ENCODE measurements at regions not wholly inside any gene's neighbourhood (a gene's known extent, or its start where the extent isn't known, plus 50 kb on each side); places are given as distances from the start of the nearest gene placed in this dataset.
A peak's percentile ranks its signal among the peaks of the same experiment; 100 is the strongest.

GRCh38 chrX:136975684-136976470 lies 57.9 kb downstream of the GPR101 start:
- Mint-ChIP-seq H3K36me3 (peaks cover 0 to 10% (median 2%) of the 10 kb centered on the region in 3 donors), H3K9me3 (peaks cover 0 to 14% (median 9%) of the 10 kb centered on the region in 5 donors), H3K4me3 (no peak overlapping the region), H3K4me1 (no peaks in the 10 kb centered on the region), H3K27ac (no peak overlapping the region), H3K27me3 (peaks cover 0 to 3% of the 10 kb centered on the region in 2 donors)
- no peak overlapping the region for H3K4me3 ChIP-seq (ENCODE audit: low read length)
- H3K9me3 ChIP-seq (ENCODE audit: low read length), result no peaks in the 10 kb centered on the region
- H3K4me1 ChIP-seq (ENCODE audit: insufficient read depth, low read length), result no peaks in the 10 kb centered on the region
- H3K27me3 ChIP-seq (ENCODE audit: insufficient read depth, low read length, poor library complexity, severe bottlenecking), result no peaks in the 10 kb centered on the region
- ChIA-PET POLR2A (no interaction called here), CTCF (no interaction called here)
- no peak overlapping the region for H3K27ac ChIP-seq (ENCODE audit: low read depth, low read length)
- no peak for DNase-seq
- H3K36me3 ChIP-seq (ENCODE audit: insufficient read depth, low read length), result no peaks in the 10 kb centered on the region

GRCh38 chrX:136967966-136968365 lies 65.8 kb downstream of the GPR101 start:
- Histone ChIP-seq H3K4me3 (ENCODE audit: low read length) (no peak overlapping the region), H3K4me1 (ENCODE audit: insufficient read depth, low read length) (no peaks in the 10 kb centered on the region), H3K27ac (ENCODE audit: low read depth, low read length) (no peak overlapping the region), H3K27me3 (ENCODE audit: insufficient read depth, low read length, poor library complexity, severe bottlenecking) (no peaks in the 10 kb centered on the region), H3K9me3 (ENCODE audit: low read length) (no peaks in the 10 kb centered on the region), H3K36me3 (ENCODE audit: insufficient read depth, low read length) (no peaks in the 10 kb centered on the region)
- H3K27me3 Mint-ChIP-seq, result peaks cover 0 to 3% of the 10 kb centered on the region in 2 donors
- H3K4me1 Mint-ChIP-seq, result peaks cover 0 to 11% (median 6%) of the 10 kb centered on the region in 3 donors
- H3K27ac Mint-ChIP-seq, result peak overlapping the region in 1 of 8 donors; percentile 51
- ChIA-PET POLR2A (no interaction called here), CTCF (no interaction called here)
- H3K9me3 Mint-ChIP-seq, result no peaks in the 10 kb centered on the region
- no peak overlapping the region for H3K4me3 Mint-ChIP-seq
- H3K36me3 Mint-ChIP-seq, result no peaks in the 10 kb centered on the region
- no peak for DNase-seq

- no peaks in the 10 kb centered on the region for H3K9me3 Mint-ChIP-seq
- peaks cover 0 to 11% (median 6%) of the 10 kb centered on the region in 3 donors for H3K4me1 Mint-ChIP-seq
- no peak overlapping the region for H3K4me3 Mint-ChIP-seq
- H3K9me3 ChIP-seq (ENCODE audit: low read length), result no peaks in the 10 kb centered on the region
- no peak for DNase-seq
- ChIA-PET POLR2A (no interaction called here), CTCF (no interaction called here)
- H3K27ac Mint-ChIP-seq, result no peak overlapping the region
- no peak overlapping the region for H3K27ac ChIP-seq (ENCODE audit: low read depth, low read length)
- no peak overlapping the region for H3K4me3 ChIP-seq (ENCODE audit: low read length)
- no peaks in the 10 kb centered on the region for H3K36me3 Mint-ChIP-seq
- peaks cover 0 to 5% of the 10 kb centered on the region in 2 donors for H3K27me3 Mint-ChIP-seq
- no peaks in the 10 kb centered on the region for H3K4me1 ChIP-seq (ENCODE audit: insufficient read depth, low read length)
- H3K27me3 ChIP-seq (ENCODE audit: insufficient read depth, low read length, poor library complexity, severe bottlenecking), result no peaks in the 10 kb centered on the region
- no peaks in the 10 kb centered on the region for H3K36me3 ChIP-seq (ENCODE audit: insufficient read depth, low read length)
Measured at GRCh38 chrX:136963973-136964372, 69.8 kb downstream of the GPR101 start.

GRCh38 chrX:136961594-136962135 lies 72.1 kb downstream of the GPR101 start:
- H3K27ac ChIP-seq (ENCODE audit: low read depth, low read length), result no peak overlapping the region
- no peaks in the 10 kb centered on the region for H3K36me3 Mint-ChIP-seq
- peaks cover 0 to 6% (median 6%) of the 10 kb centered on the region in 3 donors for H3K4me1 Mint-ChIP-seq
- H3K27ac Mint-ChIP-seq, result no peak overlapping the region
- POLR2A ChIA-PET, result no interaction called here
- no peak overlapping the region for H3K4me3 ChIP-seq (ENCODE audit: low read length)
- no peak for DNase-seq
- H3K9me3 ChIP-seq (ENCODE audit: low read length), result no peaks in the 10 kb centered on the region
- H3K4me3 Mint-ChIP-seq, result no peak overlapping the region
- no peaks in the 10 kb centered on the region for H3K9me3 Mint-ChIP-seq
- CTCF ChIA-PET, result no interaction called here
- H3K4me1 ChIP-seq (ENCODE audit: insufficient read depth, low read length), result no peaks in the 10 kb centered on the region
- peaks cover 0 to 5% of the 10 kb centered on the region in 2 donors for H3K27me3 Mint-ChIP-seq
- no peaks in the 10 kb centered on the region for H3K36me3 ChIP-seq (ENCODE audit: insufficient read depth, low read length)
- no peaks in the 10 kb centered on the region for H3K27me3 ChIP-seq (ENCODE audit: insufficient read depth, low read length, poor library complexity, severe bottlenecking)

GRCh38 chrX:136954930-136955329 lies 74.4 kb upstream of the RBMX start:
- H3K36me3 Mint-ChIP-seq, result no peaks in the 10 kb centered on the region
- POLR2A ChIA-PET, result no interaction called here
- no peak overlapping the region for H3K27ac ChIP-seq (ENCODE audit: low read depth, low read length)
- no peaks in the 10 kb centered on the region for H3K9me3 Mint-ChIP-seq
- no peak for DNase-seq
- no peaks in the 10 kb centered on the region for H3K36me3 ChIP-seq (ENCODE audit: insufficient read depth, low read length)
- peaks cover 0 to 4% of the 10 kb centered on the region in 2 donors for H3K27me3 Mint-ChIP-seq
- H3K4me1 ChIP-seq (ENCODE audit: insufficient read depth, low read length), result no peaks in the 10 kb centered on the region
- no peaks in the 10 kb centered on the region for H3K9me3 ChIP-seq (ENCODE audit: low read length)
- no peak overlapping the region for H3K4me3 ChIP-seq (ENCODE audit: low read length)
- CTCF ChIA-PET, result no interaction called here
- H3K4me1 Mint-ChIP-seq, result no peaks in the 10 kb centered on the region
- no peak overlapping the region for H3K27ac Mint-ChIP-seq
- no peak overlapping the region for H3K4me3 Mint-ChIP-seq
- no peaks in the 10 kb centered on the region for H3K27me3 ChIP-seq (ENCODE audit: insufficient read depth, low read length, poor library complexity, severe bottlenecking)

GRCh38 chrX:136953867-136954787 lies 73.6 kb upstream of the RBMX start:
- ChIA-PET CTCF (interaction anchor here (1.1 kb wide), 1 partner anchor 98 kb away, joined by 3 read pairs; no protein-coding TSS in a partner anchor), POLR2A (no interaction called here)
- Histone ChIP-seq H3K4me1 (ENCODE audit: insufficient read depth, low read length) (no peaks in the 10 kb centered on the region), H3K4me3 (ENCODE audit: low read length) (no peak overlapping the region), H3K36me3 (ENCODE audit: insufficient read depth, low read length) (no peaks in the 10 kb centered on the region), H3K9me3 (ENCODE audit: low read length) (no peaks in the 10 kb centered on the region), H3K27me3 (ENCODE audit: insufficient read depth, low read length, poor library complexity, severe bottlenecking) (no peaks in the 10 kb centered on the region), H3K27ac (ENCODE audit: low read depth, low read length) (no peak overlapping the region)
- H3K36me3 Mint-ChIP-seq, result no peaks in the 10 kb centered on the region
- no peaks in the 10 kb centered on the region for H3K4me1 Mint-ChIP-seq
- peak; percentile 13 to 68 (median 22) for DNase-seq
- H3K9me3 Mint-ChIP-seq, result no peaks in the 10 kb centered on the region
- no peak overlapping the region for H3K27ac Mint-ChIP-seq
- peaks cover 0 to 4% of the 10 kb centered on the region in 2 donors for H3K27me3 Mint-ChIP-seq
- H3K4me3 Mint-ChIP-seq, result no peak overlapping the region

- no peak overlapping the region for H3K4me3 ChIP-seq (ENCODE audit: low read length)
- no peaks in the 10 kb centered on the region for H3K36me3 ChIP-seq (ENCODE audit: insufficient read depth, low read length)
- H3K27me3 Mint-ChIP-seq, result peaks cover 0 to 2% of the 10 kb centered on the region in 2 donors
- no peaks in the 10 kb centered on the region for H3K9me3 Mint-ChIP-seq
- no peaks in the 10 kb centered on the region for H3K4me1 ChIP-seq (ENCODE audit: insufficient read depth, low read length)
- H3K4me3 Mint-ChIP-seq, result no peak overlapping the region
- CTCF ChIA-PET, result no interaction called here
- no peaks in the 10 kb centered on the region for H3K27me3 ChIP-seq (ENCODE audit: insufficient read depth, low read length, poor library complexity, severe bottlenecking)
- no peak overlapping the region for H3K27ac Mint-ChIP-seq
- H3K4me1 Mint-ChIP-seq, result no peaks in the 10 kb centered on the region
- no peak for DNase-seq
- POLR2A ChIA-PET, result no interaction called here
- no peak overlapping the region for H3K27ac ChIP-seq (ENCODE audit: low read depth, low read length)
- H3K9me3 ChIP-seq (ENCODE audit: low read length), result no peaks in the 10 kb centered on the region
- no peaks in the 10 kb centered on the region for H3K36me3 Mint-ChIP-seq
Measured at GRCh38 chrX:136950211-136950610, 69.7 kb upstream of the RBMX start.

All from CD8-positive, alpha-beta memory T cell (primary cell).